ENCODE measurements at regions not wholly inside any gene's neighbourhood (a gene's known extent, or its start where the extent isn't known, plus 50 kb on each side); places are given as distances from the start of the nearest gene placed in this dataset.

DNA sequence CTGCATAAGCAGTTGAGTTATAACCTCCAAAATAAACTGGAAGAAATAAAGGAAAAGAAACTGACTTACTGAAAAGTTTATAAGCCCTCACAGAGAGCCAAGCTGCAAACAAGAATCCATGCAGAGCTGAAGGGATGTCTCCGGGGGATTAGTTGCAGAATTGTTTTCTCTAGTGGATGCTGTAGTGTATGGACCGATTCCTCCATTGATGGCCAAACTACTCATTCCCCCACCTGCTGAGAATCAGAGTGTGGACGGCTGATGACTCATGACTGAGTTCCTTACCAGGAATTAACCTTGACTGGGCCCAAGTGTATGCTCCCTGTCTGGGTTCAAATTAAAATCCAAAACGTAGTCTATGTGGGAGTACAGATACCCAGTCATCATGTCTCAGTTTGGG, 93.9 kb upstream of the CDH8 start:
- WGBS (ENCODE audit: insufficient coverage, insufficient read length), result no CpG with 5 or more reads among the region's 4 CpGs
- H3K9me3 ChIP-seq (ENCODE audit: control insufficient read depth, insufficient read depth, low read length), result no peaks in the 10 kb centered on the region
- H3K27me3 ChIP-seq (ENCODE audit: control insufficient read depth, insufficient read depth, low read length), result no peaks in the 10 kb centered on the region
- H3K36me3 ChIP-seq (ENCODE audit: control insufficient read depth, insufficient read depth, low read length), result no peaks in the 10 kb centered on the region
- H3K4me3 ChIP-seq (ENCODE audit: low read length), result no peak overlapping the region
- no peak overlapping the region for H3K27ac ChIP-seq (ENCODE audit: low read length)
- H3K4me1 ChIP-seq (ENCODE audit: control insufficient read depth, insufficient read depth, low read length), result no peaks in the 10 kb centered on the region
- DNase-seq (ENCODE audit: low read depth, low spot score), result no peak

DNA sequence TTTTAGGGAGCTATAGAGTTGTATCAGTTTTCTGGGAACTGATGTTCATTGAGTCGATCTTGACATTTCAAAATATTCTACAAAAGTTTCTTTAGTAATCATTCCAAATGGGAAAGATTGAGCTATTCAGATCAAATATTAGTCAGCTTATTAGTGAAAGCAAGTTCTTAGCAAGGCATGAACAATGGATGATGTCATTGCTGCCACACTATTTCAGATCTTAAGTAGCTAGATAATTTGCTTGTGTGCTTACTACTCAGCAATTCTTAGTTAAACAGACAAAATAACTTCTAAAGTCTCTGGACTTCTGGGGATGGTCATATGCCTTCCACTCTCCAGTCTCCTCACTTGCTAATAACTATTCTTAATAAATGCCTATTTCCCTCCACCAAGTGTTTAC, 69.0 kb upstream of the CDH8 start:
- DNase-seq (ENCODE audit: low read depth, low spot score), result no peak
- H3K4me1 ChIP-seq (ENCODE audit: control insufficient read depth, insufficient read depth, low read length), result no peaks in the 10 kb centered on the region
- H3K27ac ChIP-seq (ENCODE audit: low read length), result no peak overlapping the region
- WGBS (ENCODE audit: insufficient coverage, insufficient read length), result no CpG with 5 or more reads among the region's 1 CpG
- no peaks in the 10 kb centered on the region for H3K9me3 ChIP-seq (ENCODE audit: control insufficient read depth, insufficient read depth, low read length)
- H3K27me3 ChIP-seq (ENCODE audit: control insufficient read depth, insufficient read depth, low read length), result no peaks in the 10 kb centered on the region
- no peak overlapping the region for H3K4me3 ChIP-seq (ENCODE audit: low read length)
- no peaks in the 10 kb centered on the region for H3K36me3 ChIP-seq (ENCODE audit: control insufficient read depth, insufficient read depth, low read length)

DNA sequence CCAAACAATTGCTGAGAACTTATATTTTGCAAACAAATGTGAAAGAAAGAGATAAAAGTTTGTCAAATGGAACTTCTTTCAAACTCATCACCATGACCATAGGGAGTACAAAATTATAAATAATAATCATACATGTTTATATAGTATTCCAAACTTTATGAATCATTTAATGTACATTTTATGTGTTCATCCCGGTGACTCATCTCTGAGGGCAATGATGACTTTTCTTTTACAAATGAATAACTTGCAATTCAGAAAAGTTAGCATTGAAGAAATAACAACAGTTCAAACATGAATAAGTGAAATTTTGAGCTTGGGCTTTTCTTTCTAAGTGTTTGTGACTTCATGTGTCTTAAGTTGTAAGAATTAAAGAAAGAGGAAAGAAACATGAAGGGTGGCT, 66.3 kb upstream of the CDH8 start:
- Histone ChIP-seq H3K9me3 (ENCODE audit: control insufficient read depth, insufficient read depth, low read length) (no peaks in the 10 kb centered on the region), H3K4me1 (ENCODE audit: control insufficient read depth, insufficient read depth, low read length) (no peaks in the 10 kb centered on the region), H3K4me3 (ENCODE audit: low read length) (no peak overlapping the region), H3K36me3 (ENCODE audit: control insufficient read depth, insufficient read depth, low read length) (no peaks in the 10 kb centered on the region), H3K27ac (ENCODE audit: low read length) (no peak overlapping the region), H3K27me3 (ENCODE audit: control insufficient read depth, insufficient read depth, low read length) (no peaks in the 10 kb centered on the region)
- no peak for DNase-seq (ENCODE audit: low read depth, low spot score)
- WGBS (ENCODE audit: insufficient coverage, insufficient read length), result no CpG with 5 or more reads among the region's 1 CpG

DNA sequence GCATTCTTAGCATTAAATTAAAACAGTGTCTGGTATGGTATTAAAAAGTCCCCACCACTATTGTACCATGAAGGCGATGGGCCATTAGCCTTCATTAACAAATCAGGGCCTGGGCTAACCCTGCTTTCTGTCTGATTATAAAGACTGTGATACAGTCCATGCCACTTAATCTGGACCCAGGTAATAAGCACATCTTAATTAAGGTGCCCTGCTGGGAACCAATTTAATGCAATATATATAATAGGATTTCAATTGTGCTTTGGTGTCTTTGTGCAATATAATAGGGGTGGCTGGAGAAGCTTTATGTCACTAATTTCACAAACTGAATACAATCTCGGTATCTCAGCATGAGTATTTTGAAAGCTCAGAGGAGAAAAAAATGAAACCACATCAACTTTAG, 64.4 kb upstream of the CDH8 start:
- Histone ChIP-seq H3K9me3 (ENCODE audit: control insufficient read depth, insufficient read depth, low read length) (no peaks in the 10 kb centered on the region), H3K4me3 (ENCODE audit: low read length) (no peak overlapping the region), H3K36me3 (ENCODE audit: control insufficient read depth, insufficient read depth, low read length) (no peaks in the 10 kb centered on the region), H3K27ac (ENCODE audit: low read length) (no peak overlapping the region), H3K4me1 (ENCODE audit: control insufficient read depth, insufficient read depth, low read length) (no peaks in the 10 kb centered on the region), H3K27me3 (ENCODE audit: control insufficient read depth, insufficient read depth, low read length) (no peaks in the 10 kb centered on the region)
- no peak for DNase-seq (ENCODE audit: low read depth, low spot score)
- WGBS (ENCODE audit: insufficient coverage, insufficient read length), result no CpG with 5 or more reads among the region's 2 CpGs

DNA sequence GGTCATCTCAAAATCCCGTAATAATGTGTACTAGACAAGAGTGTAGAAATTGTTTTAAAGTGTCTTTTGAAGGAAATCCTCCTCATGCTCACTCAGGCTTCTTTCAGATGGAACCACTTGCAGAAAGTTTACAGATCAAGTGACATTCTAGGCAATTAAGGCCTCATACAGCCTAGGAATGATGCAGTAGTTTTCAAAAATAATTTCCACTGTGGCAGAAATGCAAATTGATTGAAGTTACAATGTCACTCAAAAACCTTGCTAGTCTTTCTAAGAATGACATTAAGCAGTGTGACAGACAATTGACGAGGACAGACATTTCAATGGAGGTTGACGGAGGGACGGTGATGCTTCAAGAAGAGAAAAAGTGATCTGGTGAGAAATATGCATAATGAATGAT, 53.5 kb upstream of the CDH8 start:
- H3K27me3 ChIP-seq (ENCODE audit: control insufficient read depth, insufficient read depth, low read length), result no peaks in the 10 kb centered on the region
- no peak overlapping the region for H3K4me3 ChIP-seq (ENCODE audit: low read length)
- DNase-seq (ENCODE audit: low read depth, low spot score), result no peak
- H3K9me3 ChIP-seq (ENCODE audit: control insufficient read depth, insufficient read depth, low read length), result no peaks in the 10 kb centered on the region
- no CpG with 5 or more reads among the region's 4 CpGs for WGBS (ENCODE audit: insufficient coverage, insufficient read length)
- H3K36me3 ChIP-seq (ENCODE audit: control insufficient read depth, insufficient read depth, low read length), result no peaks in the 10 kb centered on the region
- no peak overlapping the region for H3K27ac ChIP-seq (ENCODE audit: low read length)
- no peaks in the 10 kb centered on the region for H3K4me1 ChIP-seq (ENCODE audit: control insufficient read depth, insufficient read depth, low read length)

DNA sequence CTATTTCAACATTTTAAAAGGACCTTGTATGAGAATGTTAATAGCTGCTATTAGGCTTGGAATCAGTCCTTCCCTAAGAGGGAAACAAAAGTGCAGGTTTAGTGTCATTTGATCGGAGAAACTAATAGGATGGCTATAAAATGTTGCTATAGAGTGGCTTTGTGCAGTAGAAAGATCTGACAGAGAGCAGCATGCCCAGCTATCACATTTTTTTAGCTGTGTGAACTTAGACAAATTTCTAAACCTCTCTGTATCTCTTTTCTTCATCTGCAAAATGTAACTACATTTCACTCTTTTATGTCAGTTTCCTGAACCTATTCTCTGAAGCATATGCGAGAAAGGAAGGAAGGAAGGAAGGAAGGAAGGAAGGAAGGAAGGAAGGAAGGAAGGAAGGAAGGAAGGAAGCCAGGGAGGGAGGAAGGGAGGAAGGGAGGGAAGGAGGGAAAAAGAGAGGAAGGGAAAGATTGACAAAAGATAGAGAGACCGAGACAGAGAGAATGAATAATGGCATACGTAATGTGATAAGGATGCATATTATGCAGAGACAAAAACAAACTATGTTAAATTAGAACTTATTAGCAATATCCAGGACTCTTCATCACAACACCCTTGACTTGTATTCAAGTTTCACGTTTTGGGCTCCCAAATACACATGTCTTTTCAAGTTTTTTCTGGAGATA, 52.6 kb upstream of the CDH8 start:
- no peak for DNase-seq (ENCODE audit: low read depth, low spot score)
- no peaks in the 10 kb centered on the region for H3K9me3 ChIP-seq (ENCODE audit: control insufficient read depth, insufficient read depth, low read length)
- H3K4me3 ChIP-seq (ENCODE audit: low read length), result no peak overlapping the region
- no peak overlapping the region for H3K27ac ChIP-seq (ENCODE audit: low read length)
- WGBS (ENCODE audit: insufficient coverage, insufficient read length), result no CpG with 5 or more reads among the region's 5 CpGs
- no peaks in the 10 kb centered on the region for H3K36me3 ChIP-seq (ENCODE audit: control insufficient read depth, insufficient read depth, low read length)
- H3K4me1 ChIP-seq (ENCODE audit: control insufficient read depth, insufficient read depth, low read length), result no peaks in the 10 kb centered on the region
- no peaks in the 10 kb centered on the region for H3K27me3 ChIP-seq (ENCODE audit: control insufficient read depth, insufficient read depth, low read length)
